GM12875 (cell line): ENCODE measurements at regions not wholly inside any gene's neighbourhood (a gene's known extent, or its start where the extent isn't known, plus 50 kb on each side); places are given as distances from the start of the nearest gene placed in this dataset.

Source experiments
- H3K4me3 ChIP-seq: one replicate; pipeline ENCODE4 v1.5.1; 2011; ENCODE audit warnings: low read depth, low read length, control low read depth
- TF ChIP-seq, protein P1 (sequence below): IDR thresholded peaks from 2 replicates; pipeline ENCODE4 v1.5.1; 2011; ENCODE audit warnings: low read depth, mild to moderate bottlenecking, control low read depth, inconsistent platforms, low read length, moderate library complexity, borderline replicate concordance; ENCODE audit not compliant: insufficient read depth

DNA sequence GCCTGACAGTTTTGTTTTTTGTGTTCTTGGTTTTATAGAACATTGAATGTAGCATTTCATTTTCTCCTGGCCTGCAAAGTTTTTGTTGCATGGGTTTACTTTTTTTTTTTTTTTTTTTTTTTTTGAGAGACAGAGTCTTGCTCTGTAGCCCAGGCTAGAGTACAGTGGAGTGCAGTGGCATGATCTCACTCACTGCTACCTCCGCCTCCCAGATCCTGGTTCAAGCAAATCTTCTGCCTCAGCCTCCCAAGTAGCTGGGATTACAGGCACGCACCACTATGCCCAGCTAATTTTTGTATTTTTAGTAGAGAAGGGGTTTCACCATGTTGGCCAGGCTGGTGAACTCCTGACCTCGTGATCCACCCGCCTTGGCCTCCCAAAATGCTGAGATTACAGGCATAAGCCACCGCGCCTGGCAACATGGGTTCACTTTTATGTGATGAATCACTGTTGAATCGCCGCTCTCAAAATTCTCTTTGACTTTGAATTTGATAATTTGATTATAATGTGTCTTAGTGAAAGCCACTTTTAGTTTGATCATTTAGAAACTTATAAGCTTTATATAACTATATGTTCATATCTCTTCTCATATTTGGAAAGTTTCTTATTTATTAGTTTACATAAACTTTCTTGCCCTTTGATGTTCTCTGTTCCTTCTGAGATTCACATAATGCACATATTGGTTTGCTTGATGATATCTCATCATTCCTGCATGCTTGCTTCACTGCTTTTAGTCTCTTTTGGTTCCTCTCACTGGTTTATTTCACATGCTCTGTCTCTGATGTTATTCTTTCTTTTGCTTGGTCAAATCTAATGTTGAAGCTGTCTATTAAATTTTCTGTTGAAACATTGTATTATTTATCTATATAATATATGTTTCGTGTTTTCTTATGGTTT lies 589.0 kb upstream of the CNTN5 start:
- no peak overlapping the region for H3K4me3 ChIP-seq
- TF ChIP-seq, protein P1, sequence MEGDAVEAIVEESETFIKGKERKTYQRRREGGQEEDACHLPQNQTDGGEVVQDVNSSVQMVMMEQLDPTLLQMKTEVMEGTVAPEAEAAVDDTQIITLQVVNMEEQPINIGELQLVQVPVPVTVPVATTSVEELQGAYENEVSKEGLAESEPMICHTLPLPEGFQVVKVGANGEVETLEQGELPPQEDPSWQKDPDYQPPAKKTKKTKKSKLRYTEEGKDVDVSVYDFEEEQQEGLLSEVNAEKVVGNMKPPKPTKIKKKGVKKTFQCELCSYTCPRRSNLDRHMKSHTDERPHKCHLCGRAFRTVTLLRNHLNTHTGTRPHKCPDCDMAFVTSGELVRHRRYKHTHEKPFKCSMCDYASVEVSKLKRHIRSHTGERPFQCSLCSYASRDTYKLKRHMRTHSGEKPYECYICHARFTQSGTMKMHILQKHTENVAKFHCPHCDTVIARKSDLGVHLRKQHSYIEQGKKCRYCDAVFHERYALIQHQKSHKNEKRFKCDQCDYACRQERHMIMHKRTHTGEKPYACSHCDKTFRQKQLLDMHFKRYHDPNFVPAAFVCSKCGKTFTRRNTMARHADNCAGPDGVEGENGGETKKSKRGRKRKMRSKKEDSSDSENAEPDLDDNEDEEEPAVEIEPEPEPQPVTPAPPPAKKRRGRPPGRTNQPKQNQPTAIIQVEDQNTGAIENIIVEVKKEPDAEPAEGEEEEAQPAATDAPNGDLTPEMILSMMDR, result no peak

DNA sequence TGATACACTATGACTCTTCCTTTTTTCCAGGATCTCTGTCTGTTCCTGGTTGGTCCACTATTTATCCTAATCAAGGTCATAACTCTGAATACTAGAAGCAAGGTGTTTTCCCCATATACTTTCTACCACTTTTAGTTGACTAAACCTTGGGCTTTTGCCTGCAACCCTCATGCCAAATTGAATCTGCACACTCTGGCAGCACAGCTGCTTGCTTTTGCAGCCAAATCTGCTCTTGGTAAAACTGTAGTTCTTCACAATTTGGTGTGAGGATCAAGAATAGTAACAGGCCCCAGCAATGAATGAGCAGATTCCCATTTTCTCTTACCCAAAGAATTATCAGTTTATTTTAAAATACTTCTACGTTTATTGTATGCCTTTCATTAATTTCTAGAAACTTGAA lies 586.5 kb upstream of the CNTN5 start:
- TF ChIP-seq, protein P1, result no peak

DNA sequence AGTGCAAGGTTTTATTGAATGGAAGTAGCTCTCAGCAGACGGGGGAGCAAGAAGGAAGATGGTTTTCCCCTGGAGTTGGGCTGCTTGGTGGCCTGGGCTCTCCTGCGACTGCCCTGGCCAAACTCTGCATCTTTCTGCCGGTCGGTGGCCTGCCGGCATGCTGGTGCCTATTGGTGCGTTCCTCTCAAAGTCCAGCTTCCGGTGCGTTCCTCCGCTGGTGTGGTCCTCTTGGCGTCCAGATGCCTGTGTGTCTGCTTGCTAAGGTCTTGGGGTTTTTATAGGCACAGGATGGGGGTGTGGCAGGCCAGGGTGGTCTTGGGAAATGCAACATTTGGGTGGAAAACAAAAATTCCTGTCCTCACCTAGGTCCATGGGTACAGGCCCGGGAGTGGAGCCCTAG lies 567.4 kb upstream of the CNTN5 start:
- TF ChIP-seq, protein P1, result no peak
- H3K4me3 ChIP-seq, result no peak overlapping the region

More for the DNA sequence above, 586.5 kb upstream of the CNTN5 start:
- H3K4me3 ChIP-seq, result no peak overlapping the region

DNA sequence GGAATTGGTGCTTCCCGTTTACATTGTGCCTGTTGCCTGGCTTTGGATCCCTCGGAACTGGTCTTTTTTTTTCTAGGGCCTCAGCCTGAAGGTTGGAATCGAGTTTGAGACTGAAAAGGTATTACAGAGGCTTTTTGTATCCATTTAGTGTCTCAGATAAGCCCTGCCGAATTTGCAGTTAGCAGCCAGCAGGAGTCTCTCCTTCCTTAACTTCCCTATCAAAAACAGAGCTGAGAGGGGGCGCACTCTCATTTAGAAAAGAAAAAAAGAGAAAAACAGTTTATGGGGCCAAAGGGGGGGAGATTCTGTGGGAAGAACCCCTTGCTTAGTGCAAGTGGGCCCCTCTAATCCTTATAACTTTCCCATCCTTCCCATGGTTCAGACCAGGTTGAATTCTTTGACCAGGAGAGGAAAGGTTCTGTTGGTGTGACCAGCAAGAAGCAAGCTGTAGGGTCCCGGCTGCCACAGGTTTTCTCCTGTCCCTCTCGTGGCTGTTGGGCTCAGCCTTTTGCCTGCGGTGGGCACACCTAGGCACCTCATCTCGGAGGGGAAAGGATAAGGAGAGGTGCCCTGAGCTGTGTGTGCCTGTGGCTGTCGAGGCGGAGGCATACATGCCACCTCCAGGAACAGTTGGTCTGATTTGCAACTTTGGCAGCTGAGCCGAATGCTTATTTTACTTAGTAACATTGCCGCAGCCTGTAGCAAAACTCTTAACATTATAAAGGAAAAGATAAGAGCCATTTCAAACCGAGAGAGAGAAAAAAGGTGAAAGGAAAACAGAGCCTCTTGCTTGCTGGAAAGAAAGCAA lies 565.0 kb upstream of the CNTN5 start:
- TF ChIP-seq, protein P1, result no peak
- no peak overlapping the region for H3K4me3 ChIP-seq

DNA sequence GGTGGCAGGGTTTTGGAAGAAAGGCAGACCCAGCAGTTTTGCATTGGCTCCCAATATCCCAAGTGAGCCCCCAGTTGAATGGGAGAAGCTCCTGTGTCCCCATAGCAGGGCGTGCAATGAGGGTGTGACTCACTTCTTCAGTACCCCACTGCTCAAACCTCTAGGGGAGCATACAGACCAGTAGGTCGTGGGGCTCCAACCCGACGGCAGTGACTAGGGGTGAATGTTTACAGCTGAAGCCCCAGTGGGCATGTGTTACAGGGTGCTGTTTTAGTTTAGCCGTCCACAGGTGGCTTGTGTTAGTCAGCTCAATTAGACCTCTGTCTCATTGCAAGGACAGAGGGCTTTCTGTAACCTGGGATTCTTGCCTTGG lies 564.5 kb upstream of the CNTN5 start:
- H3K4me3 ChIP-seq, result no peak overlapping the region
- TF ChIP-seq, protein P1, result no peak

DNA sequence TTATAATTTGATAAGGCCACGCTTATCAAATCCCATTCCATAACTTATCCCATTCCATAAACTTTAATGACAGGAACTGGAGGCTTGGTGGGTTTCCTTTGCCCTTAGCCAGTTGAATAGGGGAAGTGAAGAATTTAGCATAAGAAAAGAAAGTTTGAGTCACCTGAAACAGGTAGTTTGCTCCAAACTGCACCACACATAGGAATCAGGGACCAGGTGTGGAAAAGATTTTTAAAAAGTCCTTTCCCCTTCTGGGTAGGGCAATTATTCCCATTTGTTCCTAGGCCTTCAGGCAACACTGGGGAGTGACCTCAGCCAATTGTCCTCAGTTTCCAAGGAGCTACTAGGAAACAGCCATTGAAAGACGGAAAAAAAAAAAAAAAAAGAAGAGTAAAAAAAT lies 525.7 kb upstream of the CNTN5 start:
- TF ChIP-seq, protein P1, result no peak
- no peak overlapping the region for H3K4me3 ChIP-seq
